HG03280 (cell line): ENCODE measurements at regions not wholly inside any gene's neighbourhood (a gene's known extent, or its start where the extent isn't known, plus 50 kb on each side); places are given as distances from the start of the nearest gene placed in this dataset.
A peak's percentile ranks its signal among the peaks of the same experiment; 100 is the strongest.
"Not testable (repeated sequence)": the region's sequence is repeated elsewhere in the genome, so short reads cannot be mapped to it uniquely, and the experiment has no call there.

Experiments used
- ATAC-seq: cut with Tn5 transposase; IDR thresholded peaks from one replicate; pipeline ENCODE4 v1.9.1; 2021; ENCODE audit warnings: mild to moderate bottlenecking, moderate library complexity; ENCODE audit not compliant: unreplicated experiment

GRCh38 chr2:75328156-75328555 is 128.8 kb upstream of the TACR1 start:
- no peak for ATAC-seq

- no peak for ATAC-seq
Measured at GRCh38 chr2:75327334-75327733, 128.0 kb upstream of the TACR1 start.

- no peak for ATAC-seq
Measured at GRCh38 chr2:75326645-75327044, 127.3 kb upstream of the TACR1 start.

GRCh38 chr2:75325594-75325993 is 126.3 kb upstream of the TACR1 start:
- no peak for ATAC-seq

GRCh38 chr2:75324861-75325284 is 125.6 kb upstream of the TACR1 start:
- ATAC-seq: no peak

- ATAC-seq: no peak
Measured at GRCh38 chr2:75324141-75324540, 124.8 kb upstream of the TACR1 start.

GRCh38 chr2:75321599-75321922 is 122.2 kb upstream of the TACR1 start:
- no peak for ATAC-seq

GRCh38 chr2:75320898-75321598 is 121.7 kb upstream of the TACR1 start:
- no peak for ATAC-seq

GRCh38 chr2:75319951-75320350 is 120.6 kb upstream of the TACR1 start:
- no peak for ATAC-seq

GRCh38 chr2:75317802-75318201 is 118.5 kb upstream of the TACR1 start:
- no peak for ATAC-seq

GRCh38 chr2:75317316-75317715 is 118.0 kb upstream of the TACR1 start:
- no peak for ATAC-seq

GRCh38 chr2:75315436-75315835 is 116.1 kb upstream of the TACR1 start:
- no peak for ATAC-seq

- peak; percentile 100 for ATAC-seq
Measured at GRCh38 chr2:75311993-75312392, 112.7 kb upstream of the TACR1 start.

- ATAC-seq: no peak
Measured at GRCh38 chr2:75311521-75311920, 112.2 kb upstream of the TACR1 start.

GRCh38 chr2:75310876-75311275 is 111.6 kb upstream of the TACR1 start:
- ATAC-seq: no peak

- no peak for ATAC-seq
Measured at GRCh38 chr2:75309596-75310463, 110.5 kb upstream of the TACR1 start.

GRCh38 chr2:75303227-75303626 is 103.9 kb upstream of the TACR1 start:
- ATAC-seq: no peak

GRCh38 chr2:75294362-75294761 is 95.0 kb upstream of the TACR1 start:
- no peak for ATAC-seq

GRCh38 chr2:75292826-75293225 is 93.5 kb upstream of the TACR1 start:
- ATAC-seq: no peak

- no peak for ATAC-seq
Measured at GRCh38 chr2:75290600-75291150, 91.4 kb upstream of the TACR1 start.

GRCh38 chr2:75289771-75290170 is 90.5 kb upstream of the TACR1 start:
- ATAC-seq: no peak

GRCh38 chr2:75289178-75289577 is 89.9 kb upstream of the TACR1 start:
- ATAC-seq: not testable (repeated sequence)
